Heart right ventricle (tissue), 16 donors: ENCODE measurements at regions not wholly inside any gene's neighbourhood (a gene's known extent, or its start where the extent isn't known, plus 50 kb on each side); places are given as distances from the start of the nearest gene placed in this dataset.
A peak's percentile ranks its signal among the peaks of the same experiment; 100 is the strongest.

Experiments
- ATAC-seq, 8 donors: fragments of 200-7000 bp; cut with Tn5 transposase; one replicate each; pipeline ENCODE4 v1.9.1; 2020; ENCODE audit warnings: mild to moderate bottlenecking in 8 of 8, moderate library complexity in 8 of 8, moderate number of reproducible peaks in 1 of 8
- DNase-seq, 2 donors: peaks; one replicate each; pipeline ENCODE4 v3.0.0-alpha.2; 2020
- H3K27ac ChIP-seq, 10 donors: fragments of 200-600 bp; sonication (generic) in 2 of 10; one replicate each; pipeline versions ENCODE4 v1.5.0 to v1.8.0; 2020 to 2022; ENCODE audit warnings: mild to moderate bottlenecking in 3 of 10
- H3K27me3 ChIP-seq, 7 donors: fragments of 200-600 bp; one replicate each; pipeline ENCODE4 v1.8.0; 2021 to 2022; ENCODE audit warnings: mild to moderate bottlenecking in 2 of 7
- H3K36me3 ChIP-seq, 9 donors: fragments of 200-600 bp; sonication (generic) in 1 of 9; one replicate each; pipeline versions ENCODE4 v1.5.0 to v1.8.0; 2020 to 2022; ENCODE audit warnings: mild to moderate bottlenecking in 2 of 9
- H3K4me1 ChIP-seq, 9 donors: fragments of 200-600 bp; sonication (generic) in 1 of 9; one replicate each; pipeline versions ENCODE4 v1.5.0 to v1.8.0; 2020 to 2022; ENCODE audit warnings: mild to moderate bottlenecking in 4 of 9
- H3K4me3 ChIP-seq, 10 donors: fragments of 200-600 bp; sonication (generic) in 2 of 10; one replicate each; pipeline versions ENCODE4 v1.5.0 to v1.8.0; 2020 to 2022; ENCODE audit warnings: mild to moderate bottlenecking in 7 of 10, moderate library complexity in 2 of 10
- H3K9me3 ChIP-seq, 11 donors: fragments of 200-600 bp in 10 of 11; sonication (generic) in 2 of 11; one replicate each; pipeline versions ENCODE4 v1.5.0 to v1.8.0; 2013 to 2022; ENCODE audit warnings: mild to moderate bottlenecking in 2 of 11, control low read depth in 1 of 11, moderate library complexity in 1 of 11
- WGBS, 2 donors: extraction: QIAGEN DNeasy Blood & Tissue Kit; methylation state at CpG; one replicate each; pipeline ENCODE4 v1.1.7; 2013; ENCODE audit warnings: inconsistent platforms in 1 of 2; 5-methylcytosine and 5-hydroxymethylcytosine counted together
- intact Hi-C, 10 donors: fragments of 100-400 bp; cut with DNase I; formaldehyde crosslinking; loops; one replicate each; pipeline versions ENCODE4 v1.11.1 to v1.14.2; 2022
- TF ChIP-seq, protein P1 (sequence below), 9 donors: fragments of 200-600 bp; sonication (generic) in 2 of 9; IDR thresholded peaks; one replicate each; pipeline versions ENCODE4 v1.5.0 to v1.8.0; 2021 to 2022; ENCODE audit warnings: antibody characterized with exemption in 9 of 9, mild to moderate bottlenecking in 5 of 9, moderate library complexity in 1 of 9
- donor health status: Arrhythmogenic right ventricular cardiomyopathy.
- donor health status: ischemic (EF 13 %, LVEDD 7.1; RV severe dilation, severe dysfunction).
- donor health status: healthy with polysubstance abuse.
- donor health status: DM: no; HTN: yes; CAD: no.
- donor health status: DM: no; HTN: no; CAD: no.
- donor health status: ischemic (EF 25% LVEDD 6.9; RV normal size, moderate dysfunction).
- donor health status: ischemic (EF 25% LVEDD 5.7; RV mildly dilated, moderate dysfunction).
- donor health status: healthy.
- donor health status: DM: yes; HTN: yes; CAD: no.
- donor health status: Ischemic cardiomyopathy.
- donor health status: ischemic (EF 35%, LVEDD 5.7; RV mildly dilated, moderate dysfunction).
- donor health status: nonischemic (EF 11% LVEDD 7.7; RV severe dilation, severe dysfunction).
- donor health status: DM: yes; HTN: yes; CAD: no.
- donor health status: PGD.
- donor health status: ischemic (EF 29% LVEDD 5.4; RV normal size, mild dysfunction).
- donor health status: nonischemic (EF 23%, LVEDD 6.1; RV moderate dilation, normal function).

DNA sequence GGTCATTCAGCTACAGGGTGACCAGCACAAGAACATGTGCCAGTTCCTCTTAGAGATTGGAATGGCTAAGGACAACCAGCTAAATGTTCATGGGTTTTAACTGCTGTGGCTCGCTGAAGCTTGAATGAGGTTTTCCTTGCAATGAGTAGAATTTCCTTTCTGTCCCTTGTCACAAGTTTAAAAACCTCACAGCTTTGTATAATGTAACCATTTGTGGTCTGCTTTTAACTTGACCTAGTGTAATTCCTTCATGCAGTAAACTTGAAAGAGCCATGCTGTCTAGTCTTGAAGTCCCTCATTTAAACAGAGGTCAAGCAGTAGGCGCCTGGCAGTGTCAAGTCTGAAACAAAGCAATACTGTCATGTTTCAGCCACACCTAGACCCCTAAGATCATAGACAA lies 181.3 kb upstream of the DMRT1 start:
- ATAC-seq, result no peak
- Histone ChIP-seq H3K27ac (peak overlapping the region in 3 of 10 donors; percentile 24 to 33 (median 25)), H3K27me3 (no peaks in the 10 kb centered on the region), H3K36me3 (no peaks in the 10 kb centered on the region), H3K9me3 (no peaks in the 10 kb centered on the region), H3K4me3 (no peak overlapping the region), H3K4me1 (peaks cover 0 to 53% (median 34%) of the 10 kb centered on the region in 9 donors)
- TF ChIP-seq, protein P1, sequence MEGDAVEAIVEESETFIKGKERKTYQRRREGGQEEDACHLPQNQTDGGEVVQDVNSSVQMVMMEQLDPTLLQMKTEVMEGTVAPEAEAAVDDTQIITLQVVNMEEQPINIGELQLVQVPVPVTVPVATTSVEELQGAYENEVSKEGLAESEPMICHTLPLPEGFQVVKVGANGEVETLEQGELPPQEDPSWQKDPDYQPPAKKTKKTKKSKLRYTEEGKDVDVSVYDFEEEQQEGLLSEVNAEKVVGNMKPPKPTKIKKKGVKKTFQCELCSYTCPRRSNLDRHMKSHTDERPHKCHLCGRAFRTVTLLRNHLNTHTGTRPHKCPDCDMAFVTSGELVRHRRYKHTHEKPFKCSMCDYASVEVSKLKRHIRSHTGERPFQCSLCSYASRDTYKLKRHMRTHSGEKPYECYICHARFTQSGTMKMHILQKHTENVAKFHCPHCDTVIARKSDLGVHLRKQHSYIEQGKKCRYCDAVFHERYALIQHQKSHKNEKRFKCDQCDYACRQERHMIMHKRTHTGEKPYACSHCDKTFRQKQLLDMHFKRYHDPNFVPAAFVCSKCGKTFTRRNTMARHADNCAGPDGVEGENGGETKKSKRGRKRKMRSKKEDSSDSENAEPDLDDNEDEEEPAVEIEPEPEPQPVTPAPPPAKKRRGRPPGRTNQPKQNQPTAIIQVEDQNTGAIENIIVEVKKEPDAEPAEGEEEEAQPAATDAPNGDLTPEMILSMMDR (IDR thresholded peaks at IDR 0.05), result no peak
- DNase-seq, result no peak
- WGBS, 2 donors, result 38% methylated on average over 2 of the region's 2 CpGs
- intact Hi-C loops, result no loop called here

DNA sequence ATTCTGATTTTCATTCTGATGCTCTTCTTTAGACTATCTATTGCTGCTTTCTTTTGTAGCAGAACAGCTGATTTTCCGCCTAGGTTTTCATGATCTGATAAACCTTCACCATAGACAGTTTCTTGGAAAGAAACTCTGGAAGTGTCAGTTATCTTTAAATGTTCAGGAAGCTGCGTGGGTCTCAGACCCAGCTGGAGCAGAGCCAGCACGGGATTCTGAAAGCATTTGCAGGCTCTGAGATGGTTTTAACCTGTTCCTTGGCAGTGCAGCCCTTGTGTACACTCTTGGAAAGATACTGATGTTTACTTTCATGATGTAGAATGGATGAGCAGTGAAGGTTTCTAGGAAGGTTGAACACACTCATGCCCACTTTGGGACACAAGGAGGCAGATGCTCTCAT lies 178.0 kb upstream of the DMRT1 start:
- DNase-seq (no peak), ATAC-seq (no peak)
- Histone ChIP-seq H3K27ac (peak overlapping the region in 2 of 10 donors; percentile 2 to 39), H3K36me3 (no peaks in the 10 kb centered on the region), H3K9me3 (peaks cover 0 to 4% (median 0%) of the 10 kb centered on the region in 11 donors), H3K27me3 (no peaks in the 10 kb centered on the region), H3K4me1 (peaks cover 0 to 22% (median 9%) of the 10 kb centered on the region in 9 donors), H3K4me3 (no peak overlapping the region)
- WGBS, 2 donors, result 4 to 23% methylated on average over 3 of the region's 3 CpGs
- TF ChIP-seq, protein P1 (IDR thresholded peaks at IDR 0.05), result no peak
- intact Hi-C loops, result no loop called here

DNA sequence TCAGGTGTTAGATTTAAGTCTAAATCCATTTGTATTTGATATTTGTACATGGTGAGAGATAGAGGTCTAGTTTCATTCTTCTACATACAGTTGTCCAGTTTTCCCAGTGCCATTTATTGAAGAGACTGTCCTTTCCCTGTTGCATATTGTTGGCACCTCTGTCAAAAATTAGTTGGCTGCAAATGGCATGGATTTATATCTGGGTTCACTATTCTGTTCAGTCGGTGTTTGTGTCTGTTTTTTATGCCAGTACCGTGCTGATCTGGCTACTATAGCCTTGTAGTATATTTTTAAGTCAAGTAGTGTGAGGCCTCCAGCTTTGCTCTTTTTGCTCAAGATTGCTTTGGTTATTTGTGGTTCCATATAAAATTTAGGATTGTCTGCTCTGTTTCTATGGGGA lies 176.2 kb upstream of the DMRT1 start:
- peaks cover 0 to 19% (median 8%) of the 10 kb centered on the region in 9 donors for H3K4me1 ChIP-seq
- 38 to 66% methylated on average over 2 of the region's 2 CpGs for WGBS, 2 donors
- no peak for ATAC-seq
- intact Hi-C loops, result no loop called here
- no peak for DNase-seq
- peaks cover 0 to 22% (median 14%) of the 10 kb centered on the region in 11 donors for H3K9me3 ChIP-seq
- no peaks in the 10 kb centered on the region for H3K27me3 ChIP-seq
- TF ChIP-seq, protein P1 (IDR thresholded peaks at IDR 0.05), result no peak
- no peaks in the 10 kb centered on the region for H3K36me3 ChIP-seq
- H3K27ac ChIP-seq, result peak overlapping the region in 2 of 10 donors; percentile 23 to 44
- no peak overlapping the region for H3K4me3 ChIP-seq

DNA sequence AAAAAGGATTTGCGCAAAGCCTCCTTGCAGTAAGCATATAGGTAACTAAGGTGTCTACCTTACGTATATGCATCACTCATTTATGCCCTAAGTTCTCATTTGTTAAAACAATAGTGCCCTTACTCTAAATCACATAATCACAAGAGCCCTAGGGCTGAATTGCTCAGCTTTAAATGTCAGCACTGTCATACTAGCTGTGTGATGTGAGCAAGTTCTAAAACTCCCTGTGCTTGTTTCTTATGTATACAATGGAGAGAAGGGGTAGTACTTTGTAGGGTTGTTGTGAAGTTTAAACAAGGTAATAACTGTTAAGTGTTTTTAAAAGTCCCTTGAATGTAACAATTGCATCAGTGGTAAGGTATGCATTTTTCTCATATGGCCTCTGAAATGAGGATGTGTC lies 169.5 kb upstream of the DMRT1 start:
- peaks cover 0 to 32% (median 19%) of the 10 kb centered on the region in 9 donors for H3K4me1 ChIP-seq
- ATAC-seq, result no peak
- no peak for DNase-seq
- H3K27ac ChIP-seq, result no peak overlapping the region
- TF ChIP-seq, protein P1 (IDR thresholded peaks at IDR 0.05), result no peak
- H3K4me3 ChIP-seq, result no peak overlapping the region
- no peaks in the 10 kb centered on the region for H3K27me3 ChIP-seq
- 97 to 100% methylated on average over 2 of the region's 2 CpGs for WGBS, 2 donors
- H3K36me3 ChIP-seq, result no peaks in the 10 kb centered on the region
- peaks cover 0 to 24% (median 15%) of the 10 kb centered on the region in 11 donors for H3K9me3 ChIP-seq
- intact Hi-C loops, result loop anchor here in 1 of 10 donors (1.0 kb wide), 1 partner anchor 8 kb away; no protein-coding TSS in a partner anchor
